Activated B cell treated with CpG ODN at 0.5 μM for 24 hours (primary cell): ENCODE measurements at regions not wholly inside any gene's neighbourhood (a gene's known extent, or its start where the extent isn't known, plus 50 kb on each side); places are given as distances from the start of the nearest gene placed in this dataset.

Source experiments
- ATAC-seq: fragments of 200-7000 bp; cut with Tn5 transposase; one replicate; pipeline ENCODE4 v1.10.0; 2021; ENCODE audit warnings: low read depth, mild to moderate bottlenecking, moderate library complexity
- CTCF ChIA-PET: fragments of 350-600 bp; sonication (Branson Sonifier 250); formaldehyde crosslinking; loops from one replicate; lab custom pipeline; 2021; ENCODE audit warnings: antibody characterized with exemption; lab: Charles Lee
- POLR2A ChIA-PET: fragments of 350-600 bp; sonication (Branson Sonifier 250); formaldehyde crosslinking; loops from one replicate; lab custom pipeline; 2021; ENCODE audit warnings: antibody characterized with exemption; lab: Charles Lee
- DNase-seq: peaks from one replicate; pipeline ENCODE4 v3.0.0; 2022
- H3K27ac Mint-ChIP-seq: one replicate; pipeline ENCODE4 v1.8.0; 2020; ENCODE audit warnings: mixed read lengths
- H3K27me3 Mint-ChIP-seq: one replicate; pipeline ENCODE4 v1.8.0; 2021; ENCODE audit warnings: mixed read lengths
- H3K36me3 Mint-ChIP-seq: one replicate; pipeline ENCODE4 v1.8.0; 2021; ENCODE audit warnings: low read depth, mixed read lengths
- H3K4me1 Mint-ChIP-seq: one replicate; pipeline ENCODE4 v1.8.0; 2021; ENCODE audit warnings: mixed read lengths
- H3K4me3 Mint-ChIP-seq: one replicate; pipeline ENCODE4 v1.8.0; 2020; ENCODE audit warnings: mild to moderate bottlenecking, mixed read lengths
- H3K9me3 Mint-ChIP-seq: one replicate; pipeline ENCODE4 v1.8.0; 2020; ENCODE audit warnings: mixed read lengths
- intact Hi-C: fragments of 100-400 bp; cut with micrococcal nuclease; formaldehyde crosslinking; loops from one replicate; pipeline ENCODE4 v1.15.1; 2024
- TF ChIP-seq, protein P1 (sequence below): fragments of 200-600 bp; IDR thresholded peaks from one replicate; pipeline ENCODE4 v1.8.0; 2022; ENCODE audit warnings: antibody characterized with exemption, mild to moderate bottlenecking

DNA sequence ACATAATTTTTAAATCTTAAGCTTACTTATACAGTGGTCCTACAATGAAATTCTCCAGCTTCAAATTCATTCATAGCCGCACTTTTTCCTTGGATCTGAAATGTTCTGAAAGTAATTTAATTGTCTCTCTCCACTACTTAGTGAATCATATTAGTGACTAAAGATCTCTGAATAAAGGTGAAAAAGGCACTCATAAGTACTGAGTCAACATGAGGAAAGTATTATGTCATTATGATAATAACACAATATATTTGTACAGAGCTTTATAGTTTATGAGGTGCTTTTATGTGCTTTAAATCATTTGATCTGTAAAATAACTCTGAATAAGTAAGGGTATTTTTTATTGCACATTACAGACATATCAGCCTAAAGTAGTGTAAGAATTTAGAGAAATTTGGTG, 628.2 kb upstream of the SLITRK5 start:
- Mint-ChIP-seq H3K36me3 (no peaks in the 10 kb centered on the region), H3K9me3 (peaks cover 19% of the 10 kb centered on the region), H3K4me1 (no peaks in the 10 kb centered on the region), H3K27ac (no peak overlapping the region), H3K27me3 (no peaks in the 10 kb centered on the region), H3K4me3 (no peak overlapping the region)
- no peak for DNase-seq
- no peak for ATAC-seq
- intact Hi-C loops = no loop called here
- CTCF ChIA-PET = no interaction called here
- TF ChIP-seq, protein P1, sequence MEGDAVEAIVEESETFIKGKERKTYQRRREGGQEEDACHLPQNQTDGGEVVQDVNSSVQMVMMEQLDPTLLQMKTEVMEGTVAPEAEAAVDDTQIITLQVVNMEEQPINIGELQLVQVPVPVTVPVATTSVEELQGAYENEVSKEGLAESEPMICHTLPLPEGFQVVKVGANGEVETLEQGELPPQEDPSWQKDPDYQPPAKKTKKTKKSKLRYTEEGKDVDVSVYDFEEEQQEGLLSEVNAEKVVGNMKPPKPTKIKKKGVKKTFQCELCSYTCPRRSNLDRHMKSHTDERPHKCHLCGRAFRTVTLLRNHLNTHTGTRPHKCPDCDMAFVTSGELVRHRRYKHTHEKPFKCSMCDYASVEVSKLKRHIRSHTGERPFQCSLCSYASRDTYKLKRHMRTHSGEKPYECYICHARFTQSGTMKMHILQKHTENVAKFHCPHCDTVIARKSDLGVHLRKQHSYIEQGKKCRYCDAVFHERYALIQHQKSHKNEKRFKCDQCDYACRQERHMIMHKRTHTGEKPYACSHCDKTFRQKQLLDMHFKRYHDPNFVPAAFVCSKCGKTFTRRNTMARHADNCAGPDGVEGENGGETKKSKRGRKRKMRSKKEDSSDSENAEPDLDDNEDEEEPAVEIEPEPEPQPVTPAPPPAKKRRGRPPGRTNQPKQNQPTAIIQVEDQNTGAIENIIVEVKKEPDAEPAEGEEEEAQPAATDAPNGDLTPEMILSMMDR = no peak
- POLR2A ChIA-PET = no interaction called here

DNA sequence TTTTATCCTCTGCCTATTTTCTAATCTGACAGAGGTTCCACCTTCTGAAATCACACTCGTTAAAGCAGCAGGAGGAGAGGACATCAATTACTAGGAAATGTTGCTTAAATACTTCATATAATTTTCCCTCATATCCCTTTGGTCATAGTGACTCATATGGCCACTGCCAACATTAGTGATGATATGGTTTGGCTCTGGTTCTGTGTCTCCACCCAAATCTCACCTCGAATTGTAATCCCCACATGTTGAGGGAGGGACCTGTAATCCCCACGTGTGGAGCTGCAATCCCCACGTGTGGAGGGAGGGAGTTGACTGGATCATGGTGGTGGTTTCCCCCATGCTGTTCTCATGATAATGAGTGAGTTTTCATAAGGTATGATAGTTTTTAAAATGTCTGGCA, 618.4 kb upstream of the SLITRK5 start:
- no peaks in the 10 kb centered on the region for H3K27me3 Mint-ChIP-seq
- H3K9me3 Mint-ChIP-seq = peaks cover 2% of the 10 kb centered on the region
- TF ChIP-seq, protein P1 = no peak
- ChIA-PET CTCF (no interaction called here), POLR2A (no interaction called here)
- intact Hi-C loops = no loop called here
- no peak for ATAC-seq
- H3K36me3 Mint-ChIP-seq = no peaks in the 10 kb centered on the region
- no peak overlapping the region for H3K27ac Mint-ChIP-seq
- H3K4me1 Mint-ChIP-seq = no peaks in the 10 kb centered on the region
- no peak overlapping the region for H3K4me3 Mint-ChIP-seq
- DNase-seq = no peak

DNA sequence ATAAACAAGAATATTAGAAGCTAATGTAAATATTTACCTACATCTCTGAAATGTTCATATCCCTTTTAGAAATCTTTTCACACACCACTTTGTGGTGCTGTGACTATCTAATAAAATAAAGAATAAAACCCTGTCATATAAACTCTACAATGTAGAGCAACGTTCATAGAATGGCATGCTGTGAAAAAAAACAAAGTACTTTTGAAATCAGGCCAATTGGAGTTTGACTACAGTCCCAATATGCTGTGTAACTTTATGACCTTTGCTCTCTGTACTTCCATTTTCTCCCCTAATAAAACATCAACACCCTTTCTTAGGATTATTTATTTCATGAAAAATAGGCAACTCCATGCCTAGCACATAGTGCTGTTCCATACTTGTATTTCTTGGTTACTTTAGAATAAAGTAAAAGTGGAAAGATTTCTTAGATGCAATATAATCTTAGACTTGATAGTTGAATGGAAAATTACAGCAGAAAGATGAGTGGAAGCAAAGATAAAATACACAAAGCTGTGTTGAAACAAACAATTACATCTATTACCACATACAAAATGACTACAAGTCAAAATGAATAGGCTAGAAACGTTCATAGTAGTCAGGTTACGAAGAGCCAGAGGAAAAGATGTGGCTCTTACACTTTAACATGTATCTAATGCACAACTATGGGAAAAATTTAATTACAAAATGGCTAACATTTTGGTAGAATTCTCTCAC, 613.2 kb upstream of the SLITRK5 start:
- CTCF ChIA-PET = no interaction called here
- no peaks in the 10 kb centered on the region for H3K36me3 Mint-ChIP-seq

DNA sequence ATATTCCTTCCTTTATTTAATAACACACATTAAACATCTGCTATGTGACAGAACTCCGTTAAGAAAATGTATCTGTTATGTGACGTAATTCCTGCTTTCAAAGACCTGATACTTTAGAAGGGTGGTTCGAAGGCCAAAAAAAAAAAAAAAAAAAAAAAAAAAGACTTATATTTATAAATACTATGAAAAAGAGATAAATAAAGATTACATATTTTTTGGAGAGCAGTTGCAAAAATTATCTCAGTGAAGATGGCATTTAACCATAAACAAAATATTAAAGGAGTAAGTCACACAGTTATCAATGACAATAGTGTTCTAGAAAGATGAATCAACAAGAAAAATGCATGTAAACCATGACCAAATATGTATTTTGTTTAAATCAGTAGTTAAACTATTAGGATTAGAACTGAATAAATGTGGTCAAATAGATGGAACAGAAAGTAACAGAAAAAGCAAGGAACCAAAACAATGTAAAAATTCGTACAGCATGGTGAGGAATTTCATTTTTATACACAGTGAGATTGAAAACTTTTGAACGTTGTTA, 612.3 kb upstream of the SLITRK5 start:
- TF ChIP-seq, protein P1 = no peak
- Mint-ChIP-seq H3K36me3 (no peaks in the 10 kb centered on the region), H3K27me3 (no peaks in the 10 kb centered on the region), H3K9me3 (peaks cover 1% of the 10 kb centered on the region), H3K4me1 (no peaks in the 10 kb centered on the region), H3K4me3 (no peak overlapping the region), H3K27ac (no peak overlapping the region)
- CTCF ChIA-PET = no interaction called here
- POLR2A ChIA-PET = no interaction called here
- DNase-seq = no peak
- intact Hi-C loops = no loop called here
- ATAC-seq = no peak

More for the DNA sequence above, 613.2 kb upstream of the SLITRK5 start:
- Mint-ChIP-seq H3K4me1 (no peaks in the 10 kb centered on the region), H3K27ac (no peak overlapping the region), H3K27me3 (no peaks in the 10 kb centered on the region), H3K9me3 (peaks cover 1% of the 10 kb centered on the region), H3K4me3 (no peak overlapping the region)
- DNase-seq = no peak
- TF ChIP-seq, protein P1 = no peak
- intact Hi-C loops = no loop called here
- ATAC-seq = no peak
- POLR2A ChIA-PET = no interaction called here

DNA sequence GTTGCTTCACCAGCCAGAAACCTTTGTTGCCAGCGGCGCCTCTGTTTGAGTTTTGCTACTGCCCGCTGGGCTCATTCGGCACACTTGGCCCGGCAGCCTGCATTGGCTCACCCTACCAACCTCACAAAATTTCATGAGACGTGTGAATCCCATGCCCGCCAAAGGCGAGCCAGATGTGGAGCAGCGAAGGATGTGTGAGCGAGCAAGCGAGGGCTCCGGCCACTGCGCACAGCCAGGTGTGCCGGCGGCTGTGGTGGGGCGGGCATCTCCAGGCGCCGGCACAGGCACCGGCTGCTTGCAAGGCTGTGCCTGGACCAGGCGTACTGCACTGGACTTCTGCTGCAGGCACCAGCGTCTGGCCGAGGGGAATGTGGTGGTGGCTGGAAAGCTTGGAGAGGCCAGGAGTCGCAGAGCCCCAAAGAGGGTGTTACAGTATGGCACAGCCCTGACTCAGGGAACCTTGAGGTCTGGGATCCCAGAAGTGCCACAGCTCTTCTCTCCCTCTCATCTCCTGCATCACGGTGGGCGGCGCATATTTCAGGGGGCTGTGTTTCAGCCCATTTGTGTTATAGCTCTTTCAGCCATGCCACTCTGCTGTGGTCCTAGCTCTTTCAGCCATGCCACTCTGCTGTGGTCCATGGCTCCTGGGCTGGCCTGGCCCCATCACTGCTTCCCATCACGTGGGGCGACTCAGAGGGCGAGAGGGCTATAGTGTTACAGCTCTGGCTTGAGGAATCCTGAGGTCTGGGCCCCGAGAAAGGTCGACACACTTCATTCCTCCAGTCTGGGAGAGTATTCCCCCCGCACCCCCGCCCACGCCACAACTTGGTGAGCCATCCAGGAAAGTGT, 592.0 kb upstream of the SLITRK5 start:
- intact Hi-C loops = no loop called here
- Mint-ChIP-seq H3K9me3 (peaks cover 2% of the 10 kb centered on the region), H3K27ac (no peak overlapping the region), H3K27me3 (no peaks in the 10 kb centered on the region), H3K4me3 (no peak overlapping the region), H3K36me3 (no peaks in the 10 kb centered on the region), H3K4me1 (no peaks in the 10 kb centered on the region)
- DNase-seq (no peak), ATAC-seq (no peak)
- TF ChIP-seq, protein P1 = no peak
- CTCF ChIA-PET = no interaction called here
- POLR2A ChIA-PET = no interaction called here
